ENCODE measurements at regions not wholly inside any gene's neighbourhood (a gene's known extent, or its start where the extent isn't known, plus 50 kb on each side); places are given as distances from the start of the nearest gene placed in this dataset.

DNA sequence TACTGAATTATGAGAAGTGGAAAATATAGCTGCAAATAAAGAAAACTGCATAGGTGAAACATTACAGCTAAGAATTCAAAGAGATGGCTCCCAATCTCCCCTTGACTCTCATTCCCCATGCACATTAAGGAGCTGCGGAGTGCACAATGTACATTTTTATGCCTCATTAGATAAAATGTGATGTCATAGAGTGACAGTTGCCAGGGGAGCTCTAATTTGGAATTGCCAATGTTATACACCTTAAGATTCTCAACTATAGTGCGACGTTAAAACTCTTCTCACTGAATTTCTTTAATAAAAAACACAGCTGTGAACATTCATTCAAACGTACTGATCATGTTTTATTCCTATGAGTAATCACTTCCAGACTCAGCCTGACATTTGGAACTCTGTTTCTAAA is 386.9 kb upstream of the CELF2 start:
- TF ChIP-seq, protein P1, sequence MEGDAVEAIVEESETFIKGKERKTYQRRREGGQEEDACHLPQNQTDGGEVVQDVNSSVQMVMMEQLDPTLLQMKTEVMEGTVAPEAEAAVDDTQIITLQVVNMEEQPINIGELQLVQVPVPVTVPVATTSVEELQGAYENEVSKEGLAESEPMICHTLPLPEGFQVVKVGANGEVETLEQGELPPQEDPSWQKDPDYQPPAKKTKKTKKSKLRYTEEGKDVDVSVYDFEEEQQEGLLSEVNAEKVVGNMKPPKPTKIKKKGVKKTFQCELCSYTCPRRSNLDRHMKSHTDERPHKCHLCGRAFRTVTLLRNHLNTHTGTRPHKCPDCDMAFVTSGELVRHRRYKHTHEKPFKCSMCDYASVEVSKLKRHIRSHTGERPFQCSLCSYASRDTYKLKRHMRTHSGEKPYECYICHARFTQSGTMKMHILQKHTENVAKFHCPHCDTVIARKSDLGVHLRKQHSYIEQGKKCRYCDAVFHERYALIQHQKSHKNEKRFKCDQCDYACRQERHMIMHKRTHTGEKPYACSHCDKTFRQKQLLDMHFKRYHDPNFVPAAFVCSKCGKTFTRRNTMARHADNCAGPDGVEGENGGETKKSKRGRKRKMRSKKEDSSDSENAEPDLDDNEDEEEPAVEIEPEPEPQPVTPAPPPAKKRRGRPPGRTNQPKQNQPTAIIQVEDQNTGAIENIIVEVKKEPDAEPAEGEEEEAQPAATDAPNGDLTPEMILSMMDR (IDR thresholded peaks at IDR 0.05), result no peak
- no peak for TF ChIP-seq EZH2 (IDR thresholded peaks at IDR 0.05)

All from neural progenitor cell (in vitro differentiated cells).